Gastroesophageal sphincter (tissue), 3 donors: ENCODE measurements at regions not wholly inside any gene's neighbourhood (a gene's known extent, or its start where the extent isn't known, plus 50 kb on each side); places are given as distances from the start of the nearest gene placed in this dataset.

ENCODE experiments used
- CTCF ChIP-seq, 4 experiments: fragments of 200-600 bp in 2 of 4; fragments of 450-650 bp in 2 of 4; sonication (generic) in 1 of 4; IDR thresholded peaks; one replicate each; pipeline ENCODE4 v1.5.1; 2017 to 2019; ENCODE audit warnings: antibody characterized with exemption in 4 of 4, mild to moderate bottlenecking in 2 of 4, moderate library complexity in 2 of 4
- POLR2A ChIP-seq, 2 donors: fragments of 450-650 bp; IDR thresholded peaks; one replicate each; pipeline ENCODE4 v1.6.1; 2017; ENCODE audit warnings: antibody characterized with exemption in 2 of 2, mild to moderate bottlenecking in 2 of 2, moderate library complexity in 1 of 2
- POLR2AphosphoS5 ChIP-seq: sonication (generic); formaldehyde crosslinking; IDR thresholded peaks from one replicate; pipeline ENCODE4 v1.6.1; 2017; ENCODE audit warnings: antibody characterized with exemption

GRCh38 chr11:111179184-111179910 is 66.2 kb upstream of the POU2AF2 start:
- no peak for TF ChIP-seq CTCF (IDR thresholded peaks at IDR 0.05)
- no peak for TF ChIP-seq POLR2A (IDR thresholded peaks at IDR 0.05)
- TF ChIP-seq POLR2AphosphoS5: no peak
